ENCODE measurements at regions not wholly inside any gene's neighbourhood (a gene's known extent, or its start where the extent isn't known, plus 50 kb on each side); places are given as distances from the start of the nearest gene placed in this dataset.

DNA sequence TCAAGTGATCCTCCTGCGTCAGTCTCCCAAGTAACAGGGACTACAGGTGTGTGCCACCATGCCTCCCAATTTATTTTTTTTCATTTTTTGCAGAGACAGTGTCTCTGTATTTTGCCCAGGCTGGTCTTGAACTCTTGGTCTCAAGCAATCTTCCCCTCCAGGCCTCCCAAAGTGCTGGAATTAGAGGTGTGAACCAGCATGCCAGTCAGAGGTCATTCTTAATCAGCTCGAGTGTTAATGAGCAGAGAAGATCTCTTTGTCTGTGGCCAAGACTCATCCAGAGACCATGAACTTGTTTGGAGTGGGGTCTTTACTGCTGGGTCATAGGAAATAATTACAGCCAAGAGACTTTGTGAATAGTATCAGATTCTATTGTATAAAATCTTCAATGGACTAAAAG is 99.2 kb upstream of the AP1S2 start:
- no peak overlapping the region for H3K4me3 ChIP-seq (ENCODE audit: low read length)
- H3K4me1 ChIP-seq (ENCODE audit: insufficient read depth, low read length): no peaks in the 10 kb centered on the region
- H3K27me3 ChIP-seq (ENCODE audit: insufficient read depth, low read length): no peaks in the 10 kb centered on the region
- no peaks in the 10 kb centered on the region for H3K9me3 ChIP-seq (ENCODE audit: low read depth, low read length)

GRCh38 chrX:15952212-15952611 is 97.6 kb upstream of the AP1S2 start:
- H3K4me3 ChIP-seq (ENCODE audit: low read length): no peak overlapping the region
- peaks cover 7% of the 10 kb centered on the region for H3K4me1 ChIP-seq (ENCODE audit: insufficient read depth, low read length)

DNA sequence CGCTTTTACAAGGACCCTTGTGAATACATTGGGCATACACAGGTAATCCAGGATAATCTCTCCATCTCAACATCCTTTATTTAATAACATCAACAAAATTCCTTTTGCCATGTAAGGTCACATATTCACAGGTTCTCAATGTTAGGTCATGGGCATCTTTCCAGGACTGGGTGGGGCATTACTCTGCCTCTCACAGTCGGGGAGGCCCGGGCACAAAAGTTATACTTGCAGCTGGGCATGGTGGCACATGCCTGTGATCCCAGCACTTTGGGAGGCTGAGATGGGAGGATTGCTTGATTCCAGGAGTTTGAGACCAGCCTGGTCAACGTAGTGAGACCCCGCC is 93.7 kb upstream of the AP1S2 start:
- Histone ChIP-seq H3K4me3 (ENCODE audit: low read length) (no peak overlapping the region), H3K9me3 (ENCODE audit: low read depth, low read length) (no peaks in the 10 kb centered on the region), H3K27me3 (ENCODE audit: insufficient read depth, low read length) (no peaks in the 10 kb centered on the region), H3K4me1 (ENCODE audit: insufficient read depth, low read length) (peaks cover 7% of the 10 kb centered on the region)

More at GRCh38 chrX:15952212-15952611, 97.6 kb upstream of the AP1S2 start:
- Histone ChIP-seq H3K27me3 (ENCODE audit: insufficient read depth, low read length) (no peaks in the 10 kb centered on the region), H3K9me3 (ENCODE audit: low read depth, low read length) (no peaks in the 10 kb centered on the region)

DNA sequence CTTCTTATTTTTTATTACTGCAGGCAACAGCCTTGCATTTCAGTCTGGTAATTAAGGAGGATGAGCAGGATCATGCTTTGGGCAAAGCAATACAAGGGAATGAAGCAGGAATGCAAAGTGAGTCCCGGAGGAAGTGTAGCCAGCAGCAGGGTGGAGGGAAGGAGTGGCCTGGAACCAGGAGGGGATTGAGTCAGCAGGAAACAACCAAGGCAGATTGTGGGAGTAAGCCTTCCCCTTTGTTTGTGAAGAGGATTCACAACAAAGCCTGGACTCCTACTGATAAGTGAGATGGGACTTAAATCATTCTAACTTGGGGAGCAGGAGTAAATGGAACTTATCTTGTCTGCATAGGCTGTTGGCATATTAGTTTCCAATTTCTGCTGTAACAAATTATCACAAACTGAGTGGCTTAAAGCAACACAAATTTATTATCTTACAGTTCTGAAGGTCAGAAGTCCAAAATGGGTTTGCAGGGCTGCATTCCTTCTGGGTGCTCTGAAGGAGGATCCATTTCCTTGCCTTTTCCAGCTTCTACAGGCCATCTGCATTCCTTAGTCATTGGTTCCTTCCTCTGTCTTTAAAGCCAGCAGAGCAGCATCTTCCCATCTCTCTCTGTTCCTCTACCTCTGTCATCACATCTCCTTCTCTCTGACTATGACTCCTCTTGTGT is 93.2 kb upstream of the AP1S2 start:
- H3K4me1 ChIP-seq (ENCODE audit: insufficient read depth, low read length): peaks cover 7% of the 10 kb centered on the region
- H3K9me3 ChIP-seq (ENCODE audit: low read depth, low read length): no peaks in the 10 kb centered on the region
- H3K4me3 ChIP-seq (ENCODE audit: low read length): no peak overlapping the region
- H3K27me3 ChIP-seq (ENCODE audit: insufficient read depth, low read length): no peaks in the 10 kb centered on the region

DNA sequence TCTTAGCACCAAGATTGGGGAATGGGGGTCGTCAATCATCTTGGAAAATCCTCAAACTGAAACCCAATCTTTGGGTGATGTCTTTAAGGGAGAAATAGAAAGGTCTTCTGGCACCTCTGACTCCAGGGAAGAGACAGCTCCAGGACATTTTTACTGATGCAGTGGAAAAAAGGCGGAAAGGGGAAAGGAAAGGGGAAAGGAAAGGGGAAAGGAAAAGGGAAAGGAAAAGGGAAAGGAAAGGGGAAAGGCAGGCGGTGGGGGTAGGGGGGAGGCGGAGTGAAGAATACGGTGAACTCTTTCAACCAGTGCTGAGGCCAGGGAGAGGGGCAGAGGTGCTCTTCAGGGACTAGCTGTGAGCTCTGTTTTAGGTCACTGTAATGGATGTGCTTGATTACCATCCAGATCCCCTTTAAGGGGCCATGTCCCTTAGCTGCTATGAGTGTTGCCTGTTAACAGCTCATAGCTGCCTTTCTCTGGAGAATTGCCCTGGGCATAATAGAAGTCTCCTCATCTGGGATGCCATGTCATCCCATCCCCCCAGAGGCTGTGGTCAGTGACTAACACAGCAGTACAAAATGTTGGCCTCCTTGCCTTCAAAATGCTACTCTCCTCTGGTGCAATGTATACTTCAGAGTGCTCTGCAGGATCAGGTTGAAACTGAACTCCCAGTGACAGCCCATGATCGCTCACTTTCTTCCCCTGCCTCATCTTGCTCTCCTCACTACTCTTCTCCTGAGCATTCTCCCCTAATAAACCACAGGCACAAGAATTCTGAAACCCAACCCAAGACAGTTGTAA is 92.4 kb upstream of the AP1S2 start:
- Histone ChIP-seq H3K4me1 (ENCODE audit: insufficient read depth, low read length) (peaks cover 7% of the 10 kb centered on the region), H3K27me3 (ENCODE audit: insufficient read depth, low read length) (no peaks in the 10 kb centered on the region), H3K4me3 (ENCODE audit: low read length) (no peak overlapping the region), H3K9me3 (ENCODE audit: low read depth, low read length) (no peaks in the 10 kb centered on the region)

- Histone ChIP-seq H3K9me3 (ENCODE audit: low read depth, low read length) (no peaks in the 10 kb centered on the region), H3K27me3 (ENCODE audit: insufficient read depth, low read length) (no peaks in the 10 kb centered on the region), H3K4me3 (ENCODE audit: low read length) (no peak overlapping the region), H3K4me1 (ENCODE audit: insufficient read depth, low read length) (peaks cover 7% of the 10 kb centered on the region)
These were observed 88.8 kb upstream of the AP1S2 start for GRCh38 chrX:15943391-15943790.

DNA sequence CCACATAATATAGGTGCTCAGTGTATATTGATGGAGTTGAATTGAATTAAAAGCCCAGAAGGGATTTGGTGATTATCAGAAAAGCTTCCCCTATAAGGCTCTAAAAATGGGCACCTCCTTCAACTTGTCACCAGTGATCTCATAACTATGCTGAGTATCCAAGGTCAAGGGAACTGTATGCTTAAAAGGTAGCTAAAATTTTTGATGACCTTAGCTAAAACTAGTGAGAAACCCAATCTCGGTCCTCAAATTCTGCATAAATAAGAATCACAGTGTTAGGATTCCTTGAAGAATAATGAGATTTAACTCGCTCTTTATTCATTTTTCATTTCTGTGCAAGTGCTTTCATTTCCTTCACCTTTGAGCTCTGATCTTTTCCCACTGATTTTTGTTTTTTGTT is 87.7 kb upstream of the AP1S2 start:
- Histone ChIP-seq H3K27me3 (ENCODE audit: insufficient read depth, low read length) (no peaks in the 10 kb centered on the region), H3K4me1 (ENCODE audit: insufficient read depth, low read length) (no peaks in the 10 kb centered on the region), H3K9me3 (ENCODE audit: low read depth, low read length) (no peaks in the 10 kb centered on the region), H3K4me3 (ENCODE audit: low read length) (no peak overlapping the region)

DNA sequence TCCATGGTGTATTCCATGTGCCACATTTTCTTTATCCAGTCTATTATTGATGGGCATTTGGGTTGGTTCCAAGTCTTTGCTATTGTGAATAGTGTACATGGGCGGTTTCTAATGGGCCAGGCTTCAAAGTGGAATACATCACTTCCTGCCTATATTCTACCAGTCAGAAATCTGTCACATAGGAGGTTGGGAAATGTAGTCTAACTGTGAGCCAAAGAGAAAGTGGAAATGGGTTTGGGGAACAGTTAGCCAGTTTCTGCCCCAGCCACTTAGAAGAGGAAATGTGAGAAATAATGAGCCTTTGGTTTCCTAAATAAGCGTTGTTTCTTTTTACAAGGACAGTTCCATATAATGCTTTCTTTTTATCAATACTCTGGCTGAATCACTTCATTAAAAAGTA is 85.1 kb upstream of the AP1S2 start:
- H3K27me3 ChIP-seq (ENCODE audit: insufficient read depth, low read length): no peaks in the 10 kb centered on the region
- H3K4me3 ChIP-seq (ENCODE audit: low read length): no peak overlapping the region
- H3K4me1 ChIP-seq (ENCODE audit: insufficient read depth, low read length): no peaks in the 10 kb centered on the region
- H3K9me3 ChIP-seq (ENCODE audit: low read depth, low read length): no peaks in the 10 kb centered on the region

DNA sequence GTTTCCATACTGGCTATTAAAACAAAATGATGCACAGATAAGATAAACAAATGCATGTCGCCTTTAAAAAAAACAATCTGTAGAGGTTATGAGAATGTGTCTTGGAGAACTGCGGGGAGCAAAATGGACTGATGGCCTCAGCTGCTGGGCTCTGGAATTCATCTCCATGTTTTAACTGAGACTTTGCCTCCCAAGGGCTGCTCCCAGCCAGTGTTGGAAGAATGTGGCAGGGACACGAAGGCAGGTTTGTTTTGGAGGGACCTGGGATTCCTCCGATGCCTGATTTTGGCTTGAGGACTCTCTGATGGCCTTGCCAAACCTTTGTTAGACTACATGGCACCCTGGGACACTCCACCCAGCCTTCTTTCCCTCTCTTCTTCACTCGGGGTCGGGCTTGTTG is 83.5 kb upstream of the AP1S2 start:
- Histone ChIP-seq H3K4me3 (ENCODE audit: low read length) (no peak overlapping the region), H3K27me3 (ENCODE audit: insufficient read depth, low read length) (no peaks in the 10 kb centered on the region), H3K4me1 (ENCODE audit: insufficient read depth, low read length) (no peaks in the 10 kb centered on the region), H3K9me3 (ENCODE audit: low read depth, low read length) (no peaks in the 10 kb centered on the region)

GRCh38 chrX:15931362-15931761 is 76.7 kb upstream of the AP1S2 start:
- Histone ChIP-seq H3K27me3 (ENCODE audit: insufficient read depth, low read length) (no peaks in the 10 kb centered on the region), H3K4me3 (ENCODE audit: low read length) (no peak overlapping the region), H3K4me1 (ENCODE audit: insufficient read depth, low read length) (peaks cover 15% of the 10 kb centered on the region), H3K9me3 (ENCODE audit: low read depth, low read length) (no peaks in the 10 kb centered on the region)

GRCh38 chrX:15930585-15930984 is 76.0 kb upstream of the AP1S2 start:
- peaks cover 15% of the 10 kb centered on the region for H3K4me1 ChIP-seq (ENCODE audit: insufficient read depth, low read length)
- H3K4me3 ChIP-seq (ENCODE audit: low read length): no peak overlapping the region
- H3K9me3 ChIP-seq (ENCODE audit: low read depth, low read length): no peaks in the 10 kb centered on the region
- H3K27me3 ChIP-seq (ENCODE audit: insufficient read depth, low read length): no peaks in the 10 kb centered on the region

- H3K9me3 ChIP-seq (ENCODE audit: low read depth, low read length): no peaks in the 10 kb centered on the region
- no peak overlapping the region for H3K4me3 ChIP-seq (ENCODE audit: low read length)
- H3K27me3 ChIP-seq (ENCODE audit: insufficient read depth, low read length): no peaks in the 10 kb centered on the region
- peaks cover 15% of the 10 kb centered on the region for H3K4me1 ChIP-seq (ENCODE audit: insufficient read depth, low read length)
These were observed 74.6 kb upstream of the AP1S2 start for GRCh38 chrX:15929194-15929593.

DNA sequence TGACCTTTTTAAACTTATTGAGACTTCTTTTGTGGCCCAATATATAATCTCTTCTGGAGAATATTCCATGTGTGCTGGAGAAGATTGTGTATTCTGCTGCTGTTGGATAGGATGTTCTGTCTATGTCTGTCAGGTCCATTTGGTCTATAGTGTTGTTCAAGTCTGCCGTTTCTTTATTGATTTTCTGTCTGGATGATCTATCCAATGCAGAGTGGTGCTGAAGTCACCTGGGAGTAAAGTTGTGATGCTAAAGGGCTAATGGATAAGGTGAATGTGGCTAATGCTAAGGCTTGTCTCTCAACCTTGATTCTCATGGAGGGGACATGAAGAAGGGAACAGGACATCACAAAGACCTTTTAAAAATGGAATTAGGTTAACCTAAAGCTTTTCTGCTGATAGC is 72.0 kb upstream of the AP1S2 start:
- H3K4me1 ChIP-seq (ENCODE audit: insufficient read depth, low read length): peaks cover 10% of the 10 kb centered on the region
- no peak overlapping the region for H3K4me3 ChIP-seq (ENCODE audit: low read length)
- no peaks in the 10 kb centered on the region for H3K9me3 ChIP-seq (ENCODE audit: low read depth, low read length)
- no peaks in the 10 kb centered on the region for H3K27me3 ChIP-seq (ENCODE audit: insufficient read depth, low read length)

- H3K9me3 ChIP-seq (ENCODE audit: low read depth, low read length): no peaks in the 10 kb centered on the region
- no peaks in the 10 kb centered on the region for H3K27me3 ChIP-seq (ENCODE audit: insufficient read depth, low read length)
- no peak overlapping the region for H3K4me3 ChIP-seq (ENCODE audit: low read length)
- H3K4me1 ChIP-seq (ENCODE audit: insufficient read depth, low read length): peaks cover 48% of the 10 kb centered on the region
These were observed 63.4 kb upstream of the AP1S2 start for GRCh38 chrX:15918003-15918402.

GRCh38 chrX:15916704-15917084 is 62.1 kb upstream of the AP1S2 start:
- H3K4me1 ChIP-seq (ENCODE audit: insufficient read depth, low read length): peaks cover 53% of the 10 kb centered on the region
- H3K27me3 ChIP-seq (ENCODE audit: insufficient read depth, low read length): no peaks in the 10 kb centered on the region
- no peaks in the 10 kb centered on the region for H3K9me3 ChIP-seq (ENCODE audit: low read depth, low read length)
- H3K4me3 ChIP-seq (ENCODE audit: low read length): no peak overlapping the region
